RPMI7951 (cell line): ENCODE measurements at regions not wholly inside any gene's neighbourhood (a gene's known extent, or its start where the extent isn't known, plus 50 kb on each side); places are given as distances from the start of the nearest gene placed in this dataset.

Experiments used
- DNase-seq: peaks from one replicate; pipeline ENCODE4 v3.0.0-alpha.2; 2012; ENCODE audit warnings: low read depth

- no peak for DNase-seq
Observed at GRCh38 chr12:13680916-13681315, 300.5 kb downstream of the GRIN2B start.

- no peak for DNase-seq
Observed at GRCh38 chr12:13676880-13677279, 304.5 kb downstream of the GRIN2B start.

GRCh38 chr12:13670285-13670866 is 311.0 kb downstream of the GRIN2B start:
- DNase-seq = no peak

- no peak for DNase-seq
Observed at GRCh38 chr12:13668880-13669279, 312.5 kb downstream of the GRIN2B start.

- DNase-seq = no peak
Observed at GRCh38 chr12:13666806-13667205, 314.6 kb downstream of the GRIN2B start.

GRCh38 chr12:13661005-13661887 is 320.2 kb downstream of the GRIN2B start:
- DNase-seq = peak; percentile 28

- no peak for DNase-seq
Observed at GRCh38 chr12:13654456-13654855, 326.9 kb downstream of the GRIN2B start.

- DNase-seq = no peak
Observed at GRCh38 chr12:13652105-13652504, 329.3 kb downstream of the GRIN2B start.

GRCh38 chr12:13635709-13636108 is 345.7 kb downstream of the GRIN2B start:
- no peak for DNase-seq

GRCh38 chr12:13631873-13632272 is 349.5 kb downstream of the GRIN2B start:
- no peak for DNase-seq

GRCh38 chr12:13630354-13630753 is 351.0 kb downstream of the GRIN2B start:
- no peak for DNase-seq

GRCh38 chr12:13628067-13628466 is 353.3 kb downstream of the GRIN2B start:
- no peak for DNase-seq

GRCh38 chr12:13627536-13627935 is 353.9 kb downstream of the GRIN2B start:
- no peak for DNase-seq

GRCh38 chr12:13613297-13613696 is 368.1 kb downstream of the GRIN2B start:
- DNase-seq = no peak

- no peak for DNase-seq
Observed at GRCh38 chr12:13609894-13610679, 371.3 kb downstream of the GRIN2B start.

- DNase-seq = no peak
Observed at GRCh38 chr12:13606290-13606689, 375.1 kb downstream of the GRIN2B start.

- DNase-seq = no peak
Observed at GRCh38 chr12:13603953-13604352, 377.4 kb downstream of the GRIN2B start.

GRCh38 chr12:13602172-13602571 is 379.2 kb downstream of the GRIN2B start:
- DNase-seq = no peak

- no peak for DNase-seq
Observed at GRCh38 chr12:13599176-13599575, 382.2 kb downstream of the GRIN2B start.

GRCh38 chr12:13597837-13598236 is 383.6 kb downstream of the GRIN2B start:
- DNase-seq = no peak

GRCh38 chr12:13597166-13597565 is 384.2 kb downstream of the GRIN2B start:
- DNase-seq = no peak

- DNase-seq = no peak
Observed at GRCh38 chr12:13596714-13597113, 384.7 kb downstream of the GRIN2B start.
